Epithelial cell of prostate (primary cell): ENCODE measurements at regions not wholly inside any gene's neighbourhood (a gene's known extent, or its start where the extent isn't known, plus 50 kb on each side); places are given as distances from the start of the nearest gene placed in this dataset.

Experiments used
- DNase-seq: peaks from one replicate; pipeline ENCODE4 v3.0.0-alpha.2; 2011; ENCODE audit warnings: low read depth, low spot score
- H3K27ac ChIP-seq: fragments of 450-650 bp; 2 replicates; pipeline ENCODE4 v1.5.1; 2017; ENCODE audit warnings: mild to moderate bottlenecking

DNA sequence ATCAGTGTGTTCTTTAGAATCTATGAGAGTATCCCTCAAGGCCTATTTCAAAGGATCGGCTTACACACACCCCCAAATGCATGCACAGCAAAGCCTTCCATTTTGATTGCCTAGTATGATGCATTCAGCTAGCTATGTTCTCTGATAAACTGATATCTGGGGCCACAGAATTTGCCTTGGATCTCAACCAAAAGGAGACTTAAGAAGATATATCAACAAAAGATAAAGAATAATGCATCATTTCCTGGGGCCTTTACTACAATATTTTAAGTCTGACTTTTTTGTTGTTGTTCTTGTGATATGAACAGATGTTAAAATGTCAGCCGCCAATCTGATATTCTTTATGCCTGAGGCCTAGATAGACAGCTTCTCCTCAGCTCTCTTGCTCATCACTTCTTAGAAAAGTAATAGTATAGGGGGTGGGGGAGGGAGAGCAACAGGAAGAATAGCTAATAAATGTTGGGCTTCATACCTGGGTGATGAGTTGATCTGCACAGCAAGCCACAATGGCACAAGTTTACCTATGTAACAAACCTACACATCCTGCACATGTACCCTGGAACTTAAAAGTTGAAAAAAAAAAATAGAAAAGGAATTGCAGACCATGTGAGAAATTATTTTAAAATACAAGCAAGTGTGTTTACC lies 792.9 kb upstream of the GHITM start:
- DNase-seq, result peak; percentile 56
- H3K27ac ChIP-seq, result no peak overlapping the region

- H3K27ac ChIP-seq, result no peak overlapping the region
- DNase-seq, result no peak
Measured at GRCh38 chr10:83352588-83352987, 786.7 kb upstream of the GHITM start.

- DNase-seq, result no peak
- H3K27ac ChIP-seq, result no peak overlapping the region
Measured at GRCh38 chr10:83354456-83354855, 784.9 kb upstream of the GHITM start.

GRCh38 chr10:83357004-83357403 lies 782.3 kb upstream of the GHITM start:
- no peak for DNase-seq
- H3K27ac ChIP-seq, result no peak overlapping the region

GRCh38 chr10:83357627-83358026 lies 781.7 kb upstream of the GHITM start:
- no peak for DNase-seq
- no peak overlapping the region for H3K27ac ChIP-seq

- DNase-seq, result no peak
- no peak overlapping the region for H3K27ac ChIP-seq
Measured at GRCh38 chr10:83367036-83367435, 772.3 kb upstream of the GHITM start.

DNA sequence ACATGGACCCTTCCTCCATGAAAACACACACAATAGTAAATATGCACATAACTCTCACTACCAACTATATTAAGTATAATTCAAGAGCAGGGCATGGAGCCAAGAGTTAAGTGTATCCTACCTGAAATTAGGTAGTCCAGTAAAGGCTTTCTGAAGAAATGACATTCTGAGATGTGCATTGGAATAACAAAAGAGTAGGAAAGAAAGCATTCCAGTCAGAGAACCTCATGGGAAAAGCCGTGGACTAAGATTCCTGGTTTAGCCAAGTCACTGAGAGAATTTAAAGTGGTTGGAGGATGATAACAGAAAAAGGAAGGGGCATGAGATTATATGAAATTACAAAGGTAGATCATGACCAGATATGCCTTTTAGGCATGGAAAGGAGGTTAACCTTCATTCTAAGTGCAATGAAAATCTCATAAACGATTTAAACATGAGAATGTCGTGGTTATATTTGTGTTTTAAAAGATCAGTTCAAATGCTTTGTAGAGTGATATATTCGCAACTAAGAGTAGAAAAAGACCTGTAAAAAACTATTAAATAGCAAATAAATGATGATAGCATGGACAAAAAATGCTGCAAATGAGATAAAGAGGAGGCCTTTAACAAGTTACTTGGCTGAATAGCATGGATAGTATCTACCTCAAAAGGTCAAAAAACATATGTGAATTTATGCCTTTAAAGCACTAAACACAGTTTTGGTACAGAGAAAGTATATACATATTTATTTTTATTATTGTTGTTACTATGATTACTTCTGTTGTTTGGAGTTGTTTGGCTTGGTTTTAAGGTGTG lies 767.4 kb upstream of the GHITM start:
- DNase-seq, result no peak
- no peak overlapping the region for H3K27ac ChIP-seq

- H3K27ac ChIP-seq, result no peak overlapping the region
Measured at GRCh38 chr10:83372646-83373045, 766.7 kb upstream of the GHITM start.

DNA sequence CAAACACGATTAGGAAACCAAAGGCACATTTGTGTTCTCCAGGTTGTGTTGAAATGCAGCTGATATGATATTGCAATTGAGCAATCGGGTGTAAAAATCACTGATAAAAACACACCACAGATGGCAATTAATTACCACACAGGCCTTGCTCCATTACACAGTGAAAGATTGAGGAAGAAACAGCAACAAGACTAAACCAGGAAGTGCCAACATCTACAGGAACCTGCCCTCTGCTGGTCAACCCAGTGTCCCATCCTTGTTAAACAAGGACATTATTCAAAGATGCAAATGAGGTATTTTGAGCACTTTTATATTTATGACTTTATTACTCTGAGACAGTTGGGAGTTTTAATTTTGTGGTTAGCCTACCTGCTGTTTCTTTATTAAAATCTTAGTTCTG lies 765.6 kb upstream of the GHITM start:
- H3K27ac ChIP-seq, result no peak overlapping the region
- peak; percentile 6 for DNase-seq

More at GRCh38 chr10:83372646-83373045, 766.7 kb upstream of the GHITM start:
- no peak for DNase-seq

- H3K27ac ChIP-seq, result no peak overlapping the region
- no peak for DNase-seq
Measured at GRCh38 chr10:83374741-83375140, 764.6 kb upstream of the GHITM start.

- H3K27ac ChIP-seq, result no peak overlapping the region
- no peak for DNase-seq
Measured at GRCh38 chr10:83375274-83375673, 764.0 kb upstream of the GHITM start.

DNA sequence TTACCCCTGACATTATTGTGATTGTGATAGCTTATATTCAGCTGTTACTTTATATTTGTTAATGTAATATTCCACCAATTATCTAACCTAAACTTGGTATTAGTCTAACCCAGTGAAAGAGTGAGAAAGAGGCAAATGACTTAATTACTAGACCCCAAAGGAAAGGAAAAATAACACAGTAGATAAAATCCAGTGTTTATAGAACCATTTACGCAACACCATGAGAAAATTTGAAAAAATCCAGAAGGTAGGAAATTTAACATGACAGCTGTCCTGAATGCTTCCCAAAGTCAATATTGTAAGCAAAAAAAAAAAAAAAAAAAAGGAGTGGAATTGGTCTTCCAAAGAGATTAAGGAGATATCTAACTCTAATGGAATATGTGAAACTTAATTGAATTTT lies 741.5 kb upstream of the GHITM start:
- DNase-seq, result no peak
- H3K27ac ChIP-seq, result no peak overlapping the region

DNA sequence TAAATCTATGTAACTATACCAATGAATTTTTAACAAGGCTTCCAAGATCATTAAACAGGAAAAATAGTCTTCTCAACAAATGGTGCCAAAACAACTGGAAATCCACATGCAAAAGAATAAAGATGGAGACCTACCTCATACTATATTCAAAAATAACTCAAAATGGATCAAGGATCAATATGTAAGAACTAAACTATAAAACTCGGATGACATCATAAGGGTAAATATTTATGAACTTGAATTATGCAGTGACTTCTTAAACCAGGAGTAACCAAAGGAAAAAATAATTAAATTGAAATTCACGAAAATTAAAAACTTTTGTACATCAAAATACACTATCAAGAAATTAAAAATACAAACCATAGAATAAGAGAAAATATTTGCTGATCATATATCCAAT lies 728.7 kb upstream of the GHITM start:
- no peak overlapping the region for H3K27ac ChIP-seq
- no peak for DNase-seq

- no peak overlapping the region for H3K27ac ChIP-seq
- no peak for DNase-seq
Measured at GRCh38 chr10:83425306-83425705, 714.0 kb upstream of the GHITM start.

DNA sequence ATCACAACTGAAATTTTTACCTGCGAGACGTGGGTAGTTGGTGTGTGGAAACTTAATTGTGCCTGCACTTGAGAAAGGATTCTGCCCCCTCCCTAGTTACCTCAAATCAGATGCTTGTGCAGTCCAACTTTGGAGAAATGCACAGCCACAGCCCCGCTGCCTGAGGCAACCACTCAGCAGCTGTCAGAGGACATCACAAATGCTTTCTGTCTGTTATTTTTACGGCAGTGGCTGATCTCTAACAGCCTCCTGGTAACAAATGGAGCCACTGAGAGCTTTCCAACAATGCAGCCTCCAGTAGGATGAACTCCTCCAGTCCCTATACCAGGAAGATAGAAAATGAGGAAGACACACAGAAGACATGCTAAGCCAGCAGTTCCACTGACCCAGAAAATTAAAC lies 712.2 kb upstream of the GHITM start:
- no peak overlapping the region for H3K27ac ChIP-seq
- no peak for DNase-seq

DNA sequence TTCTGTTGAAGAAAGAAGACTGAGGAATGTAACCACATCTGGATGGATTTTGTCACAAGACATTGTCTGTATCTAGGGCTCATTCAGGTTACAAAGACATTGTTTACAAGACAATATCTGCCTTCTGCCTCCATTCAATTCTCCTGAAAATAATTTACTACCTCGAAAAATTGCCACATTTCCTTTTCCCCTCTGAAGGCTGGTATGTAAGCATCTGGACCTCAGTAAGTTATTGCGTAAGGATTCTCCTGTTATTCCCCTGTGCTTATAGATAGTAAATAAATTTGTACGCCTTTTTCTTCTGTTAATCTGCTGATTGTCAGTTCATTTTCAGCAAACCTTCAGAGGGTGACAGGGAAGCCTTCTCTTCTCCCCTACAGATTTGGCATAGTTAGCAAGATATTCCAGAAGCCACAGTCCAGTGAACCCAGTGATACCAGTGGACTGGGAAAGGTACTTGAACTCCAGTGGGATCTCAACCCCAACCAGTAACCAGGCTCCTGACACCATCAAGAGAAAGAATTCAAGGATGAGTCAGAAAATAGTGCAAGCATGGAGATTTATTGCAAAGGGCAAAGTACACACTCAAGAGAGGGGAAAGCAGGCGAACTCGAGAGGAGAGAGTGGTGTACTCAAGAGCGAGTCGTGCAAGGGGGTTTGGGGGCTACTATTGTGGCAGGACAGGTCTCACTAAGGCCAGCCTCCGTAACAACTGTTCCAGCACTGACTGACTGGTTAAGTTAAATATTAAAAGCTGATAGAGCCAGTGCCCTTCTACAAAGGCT lies 706.9 kb upstream of the GHITM start:
- no peak overlapping the region for H3K27ac ChIP-seq
- DNase-seq, result no peak

DNA sequence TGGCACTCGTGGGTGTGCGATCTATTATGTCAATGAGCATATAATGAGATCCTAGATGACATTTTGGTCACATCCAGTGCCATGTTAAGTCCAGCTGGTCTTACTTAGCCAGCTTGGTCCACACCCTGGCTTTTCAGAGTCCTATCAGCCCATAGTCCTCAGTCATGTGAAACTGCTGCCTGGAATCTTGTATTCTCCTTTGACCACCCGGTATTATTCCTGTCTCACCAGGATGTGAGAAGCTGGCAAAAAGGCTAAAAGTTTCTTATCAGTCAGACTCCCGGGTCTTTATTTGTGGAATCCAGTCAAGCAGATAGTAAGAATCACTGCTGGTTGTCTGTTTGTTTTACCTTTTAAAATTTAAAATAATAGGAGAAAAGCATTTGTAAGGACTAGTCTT lies 705.6 kb upstream of the GHITM start:
- DNase-seq, result no peak
- H3K27ac ChIP-seq, result no peak overlapping the region

- DNase-seq, result no peak
Measured at GRCh38 chr10:83448013-83448412, 691.3 kb upstream of the GHITM start.

GRCh38 chr10:83458611-83459010 lies 680.7 kb upstream of the GHITM start:
- no peak overlapping the region for H3K27ac ChIP-seq
- no peak for DNase-seq

More at GRCh38 chr10:83448013-83448412, 691.3 kb upstream of the GHITM start:
- no peak overlapping the region for H3K27ac ChIP-seq

DNA sequence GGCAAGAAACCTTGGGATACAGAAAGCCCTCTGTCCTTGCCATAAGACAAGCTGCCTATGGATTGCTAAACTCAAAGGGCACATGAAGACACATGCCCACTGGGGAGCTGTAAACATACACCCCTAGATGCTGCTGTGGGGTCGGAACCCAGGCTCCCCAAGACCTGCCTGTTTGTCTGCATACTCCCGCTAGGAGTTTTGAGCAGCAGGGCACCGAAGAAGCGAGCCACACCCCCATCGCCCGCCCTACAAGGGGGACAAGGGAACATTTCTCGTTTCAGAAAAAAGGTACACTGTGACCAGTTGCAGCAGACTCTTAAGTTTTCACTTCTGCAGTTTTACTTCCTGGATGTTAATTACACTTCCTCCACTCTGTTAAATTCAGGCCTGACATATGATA lies 680.2 kb upstream of the GHITM start:
- no peak for DNase-seq

DNA sequence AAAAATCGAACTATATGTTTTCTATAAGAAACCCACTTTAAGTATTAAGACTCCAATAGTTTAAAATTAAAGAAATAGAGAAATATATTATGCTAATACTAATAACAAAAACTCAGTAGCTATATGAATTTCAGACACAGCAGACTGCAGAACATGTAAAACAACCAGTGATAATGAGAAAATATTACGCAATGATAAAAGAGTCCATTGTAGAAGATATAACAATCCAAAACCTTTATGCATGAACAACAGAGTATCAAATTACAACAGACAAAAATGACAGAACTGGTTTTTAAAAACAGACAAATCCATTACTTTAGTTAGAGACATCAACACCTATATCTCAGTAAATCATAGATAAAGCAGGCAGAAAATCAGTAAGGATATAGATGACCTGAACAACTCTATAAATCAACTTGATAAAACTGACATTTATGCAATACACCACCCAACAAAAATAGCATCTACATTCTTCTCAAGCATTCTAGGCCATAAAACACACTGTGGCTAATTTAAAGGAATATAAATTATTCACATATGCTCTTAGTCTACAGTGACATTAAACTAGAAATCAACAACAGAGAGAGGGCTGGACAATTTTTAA lies 669.5 kb upstream of the GHITM start:
- DNase-seq, result no peak
- H3K27ac ChIP-seq, result no peak overlapping the region

More for the DNA sequence above, 680.2 kb upstream of the GHITM start:
- no peak overlapping the region for H3K27ac ChIP-seq
